Astrocyte (in vitro differentiated cells and primary cell): ENCODE measurements at regions not wholly inside any gene's neighbourhood (a gene's known extent, or its start where the extent isn't known, plus 50 kb on each side); places are given as distances from the start of the nearest gene placed in this dataset.

Experiments used
- DNase-seq: peaks from one replicate; pipeline ENCODE4 v3.0.0-alpha.2; 2010; ENCODE audit warnings: low read depth
- FAIRE-seq: peaks from 2 replicates; lab custom pipeline; 2011; peaks lifted over from hg19 to GRCh38; lab: Jason Lieb, UNC
- H2AFZ ChIP-seq: 2 replicates; pipeline ENCODE4 v1.6.0; 2012; ENCODE audit warnings: low read depth, low read length, inconsistent platforms
- H3K27ac ChIP-seq: 2 replicates; pipeline ENCODE4 v1.5.1; 2011; ENCODE audit warnings: low read depth, low read length, inconsistent platforms
- H3K27me3 ChIP-seq: 2 replicates; pipeline ENCODE4 v1.6.0; 2011; ENCODE audit warnings: low read length, inconsistent platforms; ENCODE audit not compliant: insufficient read depth
- H3K36me3 ChIP-seq: 2 replicates; pipeline ENCODE4 v1.5.1; 2011; ENCODE audit warnings: low read length, inconsistent platforms; ENCODE audit not compliant: insufficient read depth
- H3K4me1 ChIP-seq: 2 replicates; pipeline ENCODE4 v1.5.1; 2011; ENCODE audit warnings: low read length, inconsistent platforms; ENCODE audit not compliant: insufficient read depth
- H3K4me2 ChIP-seq: 2 replicates; pipeline ENCODE4 v1.6.0; 2012; ENCODE audit warnings: low read length, inconsistent platforms
- H3K4me3 ChIP-seq: 2 replicates; pipeline ENCODE4 v1.5.1; 2011; ENCODE audit warnings: low read depth, mild to moderate bottlenecking, low read length, inconsistent platforms; ENCODE audit not compliant: insufficient read depth
- H3K79me2 ChIP-seq: 2 replicates; pipeline ENCODE4 v1.6.0; 2012; ENCODE audit warnings: mild to moderate bottlenecking, low read length, inconsistent platforms; ENCODE audit not compliant: insufficient read depth
- H3K9ac ChIP-seq: 2 replicates; pipeline ENCODE4 v1.6.0; 2012; ENCODE audit warnings: mild to moderate bottlenecking, low read length, inconsistent platforms
- H3K9me3 ChIP-seq: 2 replicates; pipeline ENCODE4 v1.5.1; 2012; ENCODE audit warnings: low read depth, mild to moderate bottlenecking, low read length, inconsistent platforms; ENCODE audit not compliant: insufficient read depth
- H4K20me1 ChIP-seq: 2 replicates; pipeline ENCODE4 v1.6.0; 2012; ENCODE audit warnings: low read length, inconsistent platforms; ENCODE audit not compliant: insufficient read depth
- H3K27ac Mint-ChIP-seq: one replicate; pipeline ENCODE4 v1.8.0; 2021; ENCODE audit warnings: mild to moderate bottlenecking, mixed read lengths; ENCODE audit not compliant: unreplicated experiment
- H3K27me3 Mint-ChIP-seq: one replicate; pipeline ENCODE4 v1.8.0; 2021; ENCODE audit warnings: low read depth, mixed read lengths; ENCODE audit not compliant: unreplicated experiment
- H3K36me3 Mint-ChIP-seq: one replicate; pipeline ENCODE4 v1.8.0; 2021; ENCODE audit warnings: low read depth, mixed read lengths; ENCODE audit not compliant: unreplicated experiment
- H3K4me1 Mint-ChIP-seq: one replicate; pipeline ENCODE4 v1.8.0; 2021; ENCODE audit warnings: low read depth, mixed read lengths; ENCODE audit not compliant: unreplicated experiment
- H3K4me3 Mint-ChIP-seq: one replicate; pipeline ENCODE4 v1.8.0; 2021; ENCODE audit warnings: mild to moderate bottlenecking, moderate library complexity, mixed read lengths; ENCODE audit not compliant: unreplicated experiment
- H3K9me3 Mint-ChIP-seq: one replicate; pipeline ENCODE4 v1.8.0; 2021; ENCODE audit warnings: mild to moderate bottlenecking, mixed read lengths; ENCODE audit not compliant: unreplicated experiment
- EZH2 ChIP-seq: IDR thresholded peaks from 2 replicates; pipeline ENCODE4 v1.6.1; 2012; ENCODE audit warnings: mild to moderate bottlenecking, low read length, inconsistent platforms; ENCODE audit not compliant: insufficient read depth
- TF ChIP-seq, protein P1 (sequence below): IDR thresholded peaks from 2 replicates; pipeline ENCODE4 v1.5.1; 2011; ENCODE audit warnings: low read depth, mild to moderate bottlenecking, inconsistent platforms, low read length, moderate library complexity; ENCODE audit not compliant: insufficient read depth

DNA sequence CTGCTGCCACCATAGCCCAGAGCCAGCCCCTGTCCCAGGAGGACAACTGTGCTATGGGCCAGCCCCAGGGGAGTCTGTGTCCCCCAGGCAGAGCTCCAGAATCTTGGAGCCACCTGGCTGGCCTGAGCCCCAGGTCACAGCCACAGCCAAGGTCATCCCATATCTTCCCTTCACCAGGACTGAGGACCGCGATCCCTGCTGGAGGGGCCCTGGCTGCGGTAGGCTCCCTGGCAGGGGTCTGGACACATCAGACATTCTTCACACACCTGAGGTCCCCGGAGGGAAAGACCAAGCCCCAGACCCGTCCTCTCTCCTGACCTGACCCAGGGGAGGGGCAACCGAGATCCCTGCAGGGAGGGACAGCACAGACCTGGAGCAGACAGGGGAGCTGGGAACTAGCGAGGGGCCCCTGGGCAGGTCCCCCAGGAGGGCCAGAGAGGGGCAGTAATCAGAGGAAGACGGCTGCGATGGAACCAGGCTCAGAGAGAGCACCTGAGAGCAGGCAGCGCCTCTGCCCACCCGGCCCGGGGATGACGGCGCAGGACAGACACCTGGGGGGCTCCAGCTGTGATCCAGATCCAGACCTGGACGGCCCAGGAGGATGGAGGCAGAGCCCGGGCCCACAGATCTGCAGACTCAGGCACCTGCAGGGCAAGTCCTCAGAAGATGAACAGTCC lies 103.2 kb upstream of the EIF5 start:
- H3K79me2 ChIP-seq, result no peaks in the 10 kb centered on the region
- no peak overlapping the region for H2AFZ ChIP-seq
- no peaks in the 10 kb centered on the region for H3K4me1 ChIP-seq
- no peak for FAIRE-seq
- Mint-ChIP-seq H3K4me1 (no peaks in the 10 kb centered on the region), H3K4me3 (no peak overlapping the region), H3K27me3 (peaks cover 44% of the 10 kb centered on the region), H3K9me3 (peaks cover 7% of the 10 kb centered on the region), H3K27ac (no peak overlapping the region), H3K36me3 (peaks cover 4% of the 10 kb centered on the region)
- H3K9me3 ChIP-seq, result no peaks in the 10 kb centered on the region
- no peaks in the 10 kb centered on the region for H3K36me3 ChIP-seq
- H3K9ac ChIP-seq, result no peak overlapping the region
- H4K20me1 ChIP-seq, result no peaks in the 10 kb centered on the region
- TF ChIP-seq, protein P1, sequence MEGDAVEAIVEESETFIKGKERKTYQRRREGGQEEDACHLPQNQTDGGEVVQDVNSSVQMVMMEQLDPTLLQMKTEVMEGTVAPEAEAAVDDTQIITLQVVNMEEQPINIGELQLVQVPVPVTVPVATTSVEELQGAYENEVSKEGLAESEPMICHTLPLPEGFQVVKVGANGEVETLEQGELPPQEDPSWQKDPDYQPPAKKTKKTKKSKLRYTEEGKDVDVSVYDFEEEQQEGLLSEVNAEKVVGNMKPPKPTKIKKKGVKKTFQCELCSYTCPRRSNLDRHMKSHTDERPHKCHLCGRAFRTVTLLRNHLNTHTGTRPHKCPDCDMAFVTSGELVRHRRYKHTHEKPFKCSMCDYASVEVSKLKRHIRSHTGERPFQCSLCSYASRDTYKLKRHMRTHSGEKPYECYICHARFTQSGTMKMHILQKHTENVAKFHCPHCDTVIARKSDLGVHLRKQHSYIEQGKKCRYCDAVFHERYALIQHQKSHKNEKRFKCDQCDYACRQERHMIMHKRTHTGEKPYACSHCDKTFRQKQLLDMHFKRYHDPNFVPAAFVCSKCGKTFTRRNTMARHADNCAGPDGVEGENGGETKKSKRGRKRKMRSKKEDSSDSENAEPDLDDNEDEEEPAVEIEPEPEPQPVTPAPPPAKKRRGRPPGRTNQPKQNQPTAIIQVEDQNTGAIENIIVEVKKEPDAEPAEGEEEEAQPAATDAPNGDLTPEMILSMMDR, result no peak
- TF ChIP-seq EZH2, result no peak
- H3K4me3 ChIP-seq, result no peak overlapping the region
- H3K4me2 ChIP-seq, result no peak overlapping the region
- peaks cover 12% of the 10 kb centered on the region for H3K27me3 ChIP-seq
- H3K27ac ChIP-seq, result no peak overlapping the region
- no peak for DNase-seq

DNA sequence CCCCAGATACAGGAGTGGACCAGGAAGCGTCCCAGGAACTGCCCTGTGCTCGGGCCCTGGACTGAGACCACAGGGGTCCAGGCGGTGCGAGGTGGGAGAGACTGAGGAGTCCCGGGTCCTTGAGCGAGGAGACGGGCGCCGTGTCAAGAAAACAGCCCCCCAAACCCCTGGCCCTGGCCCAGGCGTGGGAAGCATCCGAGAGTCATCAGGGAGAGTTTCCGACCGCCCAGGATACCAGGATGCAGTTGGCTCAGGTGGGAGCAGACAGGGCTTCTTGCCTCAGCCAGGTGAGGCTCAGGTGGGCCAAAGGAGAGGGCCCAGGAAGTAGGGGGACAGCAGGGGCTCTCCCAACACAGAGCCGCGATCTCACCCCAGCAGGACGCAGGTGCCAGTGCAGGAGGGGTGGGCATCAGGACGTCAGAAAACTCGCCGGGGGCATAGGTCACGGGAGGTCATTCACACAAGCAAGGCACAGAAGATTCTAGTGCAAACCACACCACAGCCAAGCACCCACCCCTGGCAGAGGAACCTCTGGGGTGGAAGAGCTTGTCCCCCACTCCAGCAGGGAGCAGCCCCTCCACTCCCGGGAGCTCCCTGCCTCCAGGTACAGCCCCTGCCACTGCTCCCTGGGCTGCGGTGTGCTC lies 102.5 kb upstream of the EIF5 start:
- Mint-ChIP-seq H3K4me3 (no peak overlapping the region), H3K4me1 (no peaks in the 10 kb centered on the region), H3K36me3 (peaks cover 4% of the 10 kb centered on the region), H3K27me3 (peaks cover 37% of the 10 kb centered on the region), H3K27ac (no peak overlapping the region), H3K9me3 (peaks cover 7% of the 10 kb centered on the region)
- Histone ChIP-seq H4K20me1 (no peaks in the 10 kb centered on the region), H3K4me1 (no peaks in the 10 kb centered on the region), H3K9me3 (no peaks in the 10 kb centered on the region), H3K36me3 (no peaks in the 10 kb centered on the region), H3K4me3 (no peak overlapping the region), H2AFZ (no peak overlapping the region), H3K4me2 (no peak overlapping the region), H3K9ac (no peak overlapping the region), H3K27me3 (peaks cover 10% of the 10 kb centered on the region), H3K27ac (no peak overlapping the region), H3K79me2 (no peaks in the 10 kb centered on the region)
- DNase-seq (no peak), FAIRE-seq (no peak)
- TF ChIP-seq, protein P1, result no peak
- no peak for TF ChIP-seq EZH2
